Right ventricle myocardium superior (tissue), 1 donor: ENCODE measurements at regions not wholly inside any gene's neighbourhood (a gene's known extent, or its start where the extent isn't known, plus 50 kb on each side); places are given as distances from the start of the nearest gene placed in this dataset.

Source experiments
- ATAC-seq: fragments of 200-7000 bp; cut with Tn5 transposase; one replicate; pipeline ENCODE4 v1.9.1; 2020; ENCODE audit warnings: mild to moderate bottlenecking; ENCODE audit not compliant: poor library complexity
- DNase-seq: peaks from one replicate; pipeline ENCODE4 v3.0.0-alpha.2; 2020
- intact Hi-C: fragments of 100-400 bp; cut with DNase I; formaldehyde crosslinking; loops from one replicate; pipeline ENCODE4 v1.11.2; 2022
- donor health status: DM: no; HTN: yes; CAD: no; lungs with severe emphysema.

- DNase-seq (no peak), ATAC-seq (no peak)
- intact Hi-C loops = no loop called here
Measured at GRCh38 chr1:58283388-58284224, 262.9 kb downstream of the OMA1 start.

- ATAC-seq = peak; percentile 97
- intact Hi-C loops = no loop called here
- DNase-seq = peak; percentile 45
Measured at GRCh38 chr1:58282623-58283387, 263.7 kb downstream of the OMA1 start.

DNA sequence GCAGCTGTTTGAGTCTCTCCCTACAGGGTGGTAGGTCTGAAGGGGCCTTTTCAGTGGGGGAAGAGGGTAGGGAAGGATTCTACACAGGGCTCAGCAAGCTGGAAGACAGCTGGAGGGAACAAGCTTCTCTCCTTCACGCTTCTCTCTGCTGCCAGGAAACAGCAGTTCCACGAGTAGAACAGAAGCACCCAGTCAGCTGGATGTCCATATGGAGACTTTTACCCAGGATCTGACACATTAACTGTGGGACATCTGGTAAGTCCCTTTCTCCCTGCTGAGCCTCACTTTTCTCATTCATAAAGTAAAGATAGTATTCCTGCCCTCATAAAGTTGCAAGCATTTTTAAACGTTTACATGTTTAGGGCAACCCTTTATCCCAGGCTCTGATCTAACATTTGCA lies 280.3 kb downstream of the OMA1 start:
- DNase-seq (no peak), ATAC-seq (no peak)
- intact Hi-C loops = no loop called here

GRCh38 chr1:58264462-58264861 lies 282.1 kb downstream of the OMA1 start:
- intact Hi-C loops = no loop called here
- ATAC-seq (no peak), DNase-seq (no peak)

DNA sequence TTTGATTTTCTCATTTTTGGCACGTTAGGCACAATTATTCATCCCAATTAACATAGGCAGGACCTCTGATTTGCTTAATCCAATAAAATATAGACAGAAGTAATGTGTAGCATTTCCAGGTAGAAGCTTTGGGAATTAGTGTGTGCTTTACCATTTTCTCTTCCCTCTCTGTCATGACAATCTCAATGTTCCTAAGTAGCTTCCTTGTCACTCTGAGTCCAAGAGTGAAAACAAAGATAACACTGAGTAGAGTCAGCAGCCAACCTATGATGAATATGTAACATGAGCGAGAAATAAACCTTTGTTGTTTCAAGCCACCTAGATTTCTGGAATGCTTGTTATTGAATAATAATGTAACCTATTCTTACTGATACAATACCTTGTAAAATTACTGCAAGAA lies 283.8 kb downstream of the OMA1 start:
- ATAC-seq (no peak), DNase-seq (no peak)
- intact Hi-C loops = no loop called here

- ATAC-seq (no peak), DNase-seq (no peak)
- intact Hi-C loops = no loop called here
Measured at GRCh38 chr1:58258082-58258481, 288.4 kb downstream of the OMA1 start.

DNA sequence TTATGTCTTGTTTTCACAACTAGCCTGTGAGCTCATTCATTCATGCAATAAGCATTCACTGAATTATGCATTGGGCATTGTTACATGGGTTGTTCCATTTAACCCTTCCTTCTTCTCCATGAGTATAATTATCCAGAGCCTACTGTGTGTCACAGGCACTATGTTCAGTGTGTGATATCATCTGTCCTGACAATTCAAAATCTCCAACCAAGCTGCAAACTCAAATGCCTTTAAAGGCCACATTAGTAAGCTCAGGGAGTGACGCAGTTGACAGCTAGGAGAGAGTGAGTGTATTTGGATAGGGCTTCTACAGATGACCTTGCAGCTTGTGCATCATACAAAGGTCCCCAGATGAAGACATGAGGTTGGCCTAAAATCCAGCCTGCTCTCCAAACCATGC lies 289.5 kb downstream of the OMA1 start:
- no peak for ATAC-seq
- DNase-seq = no peak
- intact Hi-C loops = no loop called here

- ATAC-seq (no peak), DNase-seq (no peak)
- intact Hi-C loops = no loop called here
Measured at GRCh38 chr1:58256546-58256945, 290.0 kb downstream of the OMA1 start.

DNA sequence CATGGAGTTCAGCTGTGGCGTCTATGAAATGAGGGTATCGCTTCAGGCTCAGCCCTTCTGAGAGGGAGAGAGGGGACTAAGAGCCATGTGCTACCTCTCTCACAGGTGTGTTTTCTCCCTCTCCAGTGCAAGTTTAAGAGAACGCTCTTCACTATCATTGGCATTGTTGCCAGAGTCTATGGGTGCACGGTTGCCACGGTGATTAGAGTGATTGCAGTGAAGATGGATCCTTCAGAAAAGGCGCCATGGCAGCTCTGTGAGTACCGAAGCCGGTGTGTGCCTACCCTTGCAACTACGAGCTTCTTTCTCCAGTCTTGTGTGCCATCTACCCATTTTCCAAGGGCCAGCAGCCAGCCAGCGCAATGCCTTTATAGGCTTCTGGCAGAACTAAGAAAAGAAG lies 290.5 kb downstream of the OMA1 start:
- no peak for DNase-seq
- intact Hi-C loops = no loop called here
- no peak for ATAC-seq

- DNase-seq = no peak
- ATAC-seq = no peak
- intact Hi-C loops = no loop called here
Measured at GRCh38 chr1:58255192-58255591, 291.3 kb downstream of the OMA1 start.

GRCh38 chr1:58251430-58252073 lies 295.0 kb downstream of the OMA1 start:
- DNase-seq (no peak), ATAC-seq (no peak)
- intact Hi-C loops = no loop called here

DNA sequence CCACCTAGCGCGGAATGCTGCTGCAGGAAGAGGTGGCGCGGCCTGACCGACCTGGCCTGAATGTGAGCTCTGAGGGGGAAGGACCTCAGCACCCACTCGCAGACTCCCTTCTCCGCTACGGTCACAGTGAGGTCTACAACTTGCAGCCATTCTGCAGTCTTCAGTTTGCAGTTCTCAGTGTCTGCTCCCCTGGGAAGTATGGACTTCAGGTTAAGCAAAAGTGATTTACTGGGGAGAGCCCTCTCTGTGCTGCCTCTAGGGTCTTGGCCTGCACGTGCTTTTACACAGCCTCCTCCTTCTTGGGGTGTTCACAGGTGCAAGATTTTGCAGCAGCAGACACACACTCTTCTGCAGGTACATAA lies 296.0 kb downstream of the OMA1 start:
- intact Hi-C loops = no loop called here
- DNase-seq (no peak), ATAC-seq (no peak)

DNA sequence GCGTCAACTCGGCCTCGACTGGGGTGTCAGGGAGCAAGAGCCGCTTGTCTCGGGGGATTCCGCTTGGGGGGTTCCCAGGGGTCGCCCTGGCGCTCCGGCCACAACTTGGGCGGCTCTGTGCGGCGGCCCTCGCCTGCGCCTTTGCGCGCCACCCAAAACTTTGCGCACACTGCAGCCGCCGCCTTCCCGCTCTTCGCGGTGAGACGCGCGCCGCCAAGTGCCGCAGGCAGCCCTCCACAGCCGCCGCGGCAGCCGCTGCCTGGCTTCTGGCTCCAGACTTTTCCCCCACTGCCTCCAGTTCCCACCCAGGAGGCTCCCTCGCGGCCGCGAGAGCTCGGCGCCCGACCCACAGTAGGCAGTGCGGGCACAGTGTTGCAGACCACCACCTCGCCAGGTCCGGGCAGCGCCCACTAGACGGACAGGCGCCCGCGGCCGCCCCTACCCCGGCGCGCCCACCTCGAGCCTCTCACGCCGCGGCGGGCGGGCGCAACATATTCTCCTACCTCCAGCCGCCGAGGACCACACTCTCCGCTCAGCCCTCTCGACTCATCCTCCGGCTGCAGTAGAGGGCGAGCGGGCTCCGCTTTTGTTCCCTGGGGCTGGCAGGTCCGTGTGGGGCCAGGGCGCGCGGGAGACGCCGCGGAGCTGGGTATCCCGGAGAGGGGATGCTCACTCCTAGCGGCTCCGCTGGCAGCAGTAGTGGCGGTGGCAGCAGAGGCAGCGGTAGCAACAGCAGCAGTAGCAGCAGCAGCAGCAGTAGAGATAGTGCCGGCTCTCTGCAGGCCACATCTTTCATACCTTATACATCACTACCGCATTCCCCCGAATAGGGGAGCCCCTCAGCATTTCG lies 296.6 kb downstream of the OMA1 start:
- intact Hi-C loops = no loop called here
- DNase-seq (peak; percentile 44), ATAC-seq (peak; percentile 82)

GRCh38 chr1:58249388-58249736 lies 297.2 kb downstream of the OMA1 start:
- no peak for ATAC-seq
- intact Hi-C loops = no loop called here

DNA sequence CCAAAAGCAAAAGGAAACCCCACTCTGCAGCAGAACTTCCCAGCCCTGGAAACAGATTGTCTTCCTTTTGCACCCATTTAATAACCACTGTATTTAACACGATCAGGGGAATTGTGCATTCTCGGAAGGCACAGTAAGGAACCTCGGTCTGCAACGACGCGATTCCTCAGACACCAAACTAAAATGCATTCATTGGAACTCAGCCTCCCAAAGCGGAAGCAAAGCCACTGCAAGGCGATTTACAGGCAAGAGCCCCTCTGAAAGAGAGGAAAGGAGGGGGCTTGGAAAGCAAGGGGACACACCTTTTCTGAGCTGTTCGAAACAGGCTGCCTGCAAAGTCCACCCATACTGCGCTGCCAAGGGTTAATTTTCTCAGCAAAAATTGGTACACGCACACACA lies 297.7 kb downstream of the OMA1 start:
- ATAC-seq (no peak), DNase-seq (no peak)
- intact Hi-C loops = no loop called here

More at GRCh38 chr1:58249388-58249736, 297.2 kb downstream of the OMA1 start:
- DNase-seq = no peak

DNA sequence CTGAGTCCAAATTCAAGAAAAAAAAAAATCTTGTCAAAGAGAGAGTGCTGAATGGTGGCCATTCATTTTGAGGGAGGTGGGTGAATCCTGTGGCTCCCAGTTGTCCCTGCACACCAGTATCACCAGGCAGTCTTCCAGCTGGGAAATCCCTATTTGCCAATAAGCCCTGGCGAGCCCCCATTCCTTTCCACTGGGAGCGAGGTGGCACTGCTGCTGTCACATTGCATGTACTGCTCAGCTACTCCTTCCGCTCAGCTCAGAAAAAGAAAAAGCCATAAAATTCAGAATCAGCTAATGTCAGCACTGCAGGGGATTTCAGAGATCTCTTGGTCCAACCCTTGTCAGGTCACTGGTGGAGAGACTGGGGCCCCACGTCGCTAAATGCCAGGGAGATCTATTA lies 298.5 kb downstream of the OMA1 start:
- ATAC-seq = no peak
- no peak for DNase-seq
- intact Hi-C loops = no loop called here

DNA sequence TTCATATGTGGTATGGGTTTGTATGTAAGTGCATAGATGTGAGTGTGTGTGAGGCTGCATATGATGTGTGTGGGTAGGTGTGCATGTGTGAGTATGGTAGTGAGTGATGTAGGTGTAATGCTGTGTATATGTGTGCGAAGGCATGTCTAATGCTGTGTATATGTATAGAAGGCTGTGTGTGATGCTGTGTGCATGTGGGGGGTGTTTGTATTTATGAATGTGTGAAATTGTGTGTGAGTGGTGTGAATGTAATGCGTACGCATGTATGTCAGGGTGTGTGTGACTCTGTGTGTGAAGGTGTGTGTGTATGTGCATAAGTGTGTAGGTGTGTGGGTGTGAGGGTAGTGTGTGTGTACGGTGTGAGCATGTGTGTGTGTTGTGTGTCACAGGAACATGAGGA lies 300.0 kb downstream of the OMA1 start:
- intact Hi-C loops = no loop called here
- no peak for ATAC-seq
- DNase-seq = no peak

DNA sequence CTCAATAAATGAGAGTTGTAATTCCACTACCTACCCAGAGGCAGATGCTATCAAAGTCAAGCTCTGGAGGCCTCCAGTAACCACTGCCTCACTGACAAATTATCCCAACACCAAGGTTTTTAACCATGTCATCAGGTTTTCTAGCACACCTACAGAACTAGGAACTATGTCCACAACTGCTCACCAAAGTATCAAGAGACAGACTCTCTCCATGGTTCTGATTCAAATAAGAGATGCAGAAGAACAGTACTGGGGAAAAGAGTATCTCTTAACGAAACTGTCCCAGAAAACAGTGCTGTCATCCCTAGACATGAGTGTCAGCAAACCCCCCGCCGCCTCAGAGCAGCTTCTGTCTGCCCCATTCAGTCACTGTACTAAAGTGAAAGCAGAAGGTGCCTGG lies 301.7 kb downstream of the OMA1 start:
- ATAC-seq (no peak), DNase-seq (no peak)
- intact Hi-C loops = no loop called here

DNA sequence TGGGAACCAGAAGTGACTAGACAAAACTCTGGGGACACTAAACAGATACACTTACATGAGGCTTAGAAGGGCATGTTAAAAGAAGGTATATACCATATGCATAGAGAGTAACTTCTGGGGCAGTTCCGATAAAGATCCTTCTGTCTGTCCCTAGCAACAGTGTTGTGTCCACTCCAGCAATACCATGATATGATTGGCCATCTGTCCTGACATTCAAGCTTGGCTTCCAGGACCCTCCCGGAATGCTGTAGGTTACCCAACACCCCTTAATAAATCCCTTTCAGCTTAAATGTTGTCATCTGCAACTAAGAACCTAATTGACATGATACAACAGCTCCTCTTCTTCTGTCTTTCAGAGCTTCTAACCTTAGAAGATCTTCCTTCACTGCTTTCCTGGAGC lies 307.7 kb downstream of the OMA1 start:
- no peak for ATAC-seq
- intact Hi-C loops = no loop called here

More for the DNA sequence above, 307.7 kb downstream of the OMA1 start:
- DNase-seq = no peak
